ENCODE measurements at regions not wholly inside any gene's neighbourhood (a gene's known extent, or its start where the extent isn't known, plus 50 kb on each side); places are given as distances from the start of the nearest gene placed in this dataset.

DNA sequence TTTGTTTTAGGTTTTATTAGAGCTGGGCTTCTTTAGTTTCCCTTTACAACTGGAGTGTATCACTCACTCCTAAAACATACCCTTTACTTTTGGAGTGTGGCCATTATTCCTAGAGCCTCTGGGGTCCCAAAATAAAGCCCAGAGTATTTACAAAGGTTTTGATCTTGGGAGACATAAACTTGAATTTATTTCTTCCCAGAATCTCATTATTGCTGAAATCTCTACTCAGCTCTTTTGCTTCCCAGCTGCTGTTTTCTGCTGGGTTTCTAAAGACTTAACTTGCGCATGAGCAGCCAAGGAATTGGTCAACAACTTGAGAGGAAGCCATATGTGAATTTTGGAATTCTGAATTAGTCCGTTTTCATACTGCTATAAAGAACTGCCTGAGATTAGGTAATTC lies 94.5 kb upstream of the NRSN1 start:
- TF ChIP-seq EZH2 (IDR thresholded peaks at IDR 0.05), result no peak
- TF ChIP-seq, protein P1, sequence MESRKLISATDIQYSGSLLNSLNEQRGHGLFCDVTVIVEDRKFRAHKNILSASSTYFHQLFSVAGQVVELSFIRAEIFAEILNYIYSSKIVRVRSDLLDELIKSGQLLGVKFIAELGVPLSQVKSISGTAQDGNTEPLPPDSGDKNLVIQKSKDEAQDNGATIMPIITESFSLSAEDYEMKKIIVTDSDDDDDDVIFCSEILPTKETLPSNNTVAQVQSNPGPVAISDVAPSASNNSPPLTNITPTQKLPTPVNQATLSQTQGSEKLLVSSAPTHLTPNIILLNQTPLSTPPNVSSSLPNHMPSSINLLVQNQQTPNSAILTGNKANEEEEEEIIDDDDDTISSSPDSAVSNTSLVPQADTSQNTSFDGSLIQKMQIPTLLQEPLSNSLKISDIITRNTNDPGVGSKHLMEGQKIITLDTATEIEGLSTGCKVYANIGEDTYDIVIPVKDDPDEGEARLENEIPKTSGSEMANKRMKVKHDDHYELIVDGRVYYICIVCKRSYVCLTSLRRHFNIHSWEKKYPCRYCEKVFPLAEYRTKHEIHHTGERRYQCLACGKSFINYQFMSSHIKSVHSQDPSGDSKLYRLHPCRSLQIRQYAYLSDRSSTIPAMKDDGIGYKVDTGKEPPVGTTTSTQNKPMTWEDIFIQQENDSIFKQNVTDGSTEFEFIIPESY (IDR thresholded peaks at IDR 0.05; ENCODE audit: extremely low read depth, insufficient replicate concordance, low read length), result no peak
- no peak for TF ChIP-seq ZNF274 (IDR thresholded peaks at IDR 0.05; ENCODE audit: low read depth, low read length)
- no peak for TF ChIP-seq CTCF (IDR thresholded peaks at IDR 0.05 in 2 of 3, conservative IDR thresholded peaks at IDR 0.05 in 1 of 3; ENCODE audit: borderline replicate concordance in 1 of 3, insufficient read depth in 1 of 3, low read depth in 2 of 3, low read length in 2 of 3)
- no peak for TF ChIP-seq EZH2phosphoT487 (IDR thresholded peaks at IDR 0.05; ENCODE audit: borderline replicate concordance)
- no peak for TF ChIP-seq RAD21 (IDR thresholded peaks at IDR 0.05; ENCODE audit: low read depth)
- TF ChIP-seq, protein P2, sequence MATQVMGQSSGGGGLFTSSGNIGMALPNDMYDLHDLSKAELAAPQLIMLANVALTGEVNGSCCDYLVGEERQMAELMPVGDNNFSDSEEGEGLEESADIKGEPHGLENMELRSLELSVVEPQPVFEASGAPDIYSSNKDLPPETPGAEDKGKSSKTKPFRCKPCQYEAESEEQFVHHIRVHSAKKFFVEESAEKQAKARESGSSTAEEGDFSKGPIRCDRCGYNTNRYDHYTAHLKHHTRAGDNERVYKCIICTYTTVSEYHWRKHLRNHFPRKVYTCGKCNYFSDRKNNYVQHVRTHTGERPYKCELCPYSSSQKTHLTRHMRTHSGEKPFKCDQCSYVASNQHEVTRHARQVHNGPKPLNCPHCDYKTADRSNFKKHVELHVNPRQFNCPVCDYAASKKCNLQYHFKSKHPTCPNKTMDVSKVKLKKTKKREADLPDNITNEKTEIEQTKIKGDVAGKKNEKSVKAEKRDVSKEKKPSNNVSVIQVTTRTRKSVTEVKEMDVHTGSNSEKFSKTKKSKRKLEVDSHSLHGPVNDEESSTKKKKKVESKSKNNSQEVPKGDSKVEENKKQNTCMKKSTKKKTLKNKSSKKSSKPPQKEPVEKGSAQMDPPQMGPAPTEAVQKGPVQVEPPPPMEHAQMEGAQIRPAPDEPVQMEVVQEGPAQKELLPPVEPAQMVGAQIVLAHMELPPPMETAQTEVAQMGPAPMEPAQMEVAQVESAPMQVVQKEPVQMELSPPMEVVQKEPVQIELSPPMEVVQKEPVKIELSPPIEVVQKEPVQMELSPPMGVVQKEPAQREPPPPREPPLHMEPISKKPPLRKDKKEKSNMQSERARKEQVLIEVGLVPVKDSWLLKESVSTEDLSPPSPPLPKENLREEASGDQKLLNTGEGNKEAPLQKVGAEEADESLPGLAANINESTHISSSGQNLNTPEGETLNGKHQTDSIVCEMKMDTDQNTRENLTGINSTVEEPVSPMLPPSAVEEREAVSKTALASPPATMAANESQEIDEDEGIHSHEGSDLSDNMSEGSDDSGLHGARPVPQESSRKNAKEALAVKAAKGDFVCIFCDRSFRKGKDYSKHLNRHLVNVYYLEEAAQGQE (IDR thresholded peaks at IDR 0.05; ENCODE audit: low read depth), result no peak
- no peak for TF ChIP-seq POLR2A (IDR thresholded peaks at IDR 0.05; ENCODE audit: borderline replicate concordance, extremely low read depth, insufficient read depth, insufficient read length)
- no peak for TF ChIP-seq SIN3A (IDR thresholded peaks at IDR 0.05; ENCODE audit: low read depth)
- TF ChIP-seq POLR2AphosphoS5 (IDR thresholded peaks at IDR 0.05; ENCODE audit: low read depth, low read length), result no peak
- TF ChIP-seq CEBPB (IDR thresholded peaks at IDR 0.05; ENCODE audit: low read depth), result no peak
